PC-3 (cell line): ENCODE measurements at regions not wholly inside any gene's neighbourhood (a gene's known extent, or its start where the extent isn't known, plus 50 kb on each side); places are given as distances from the start of the nearest gene placed in this dataset.
A peak's percentile ranks its signal among the peaks of the same experiment; 100 is the strongest.

ENCODE experiments used
- ATAC-seq: fragments of 200-7000 bp; cut with Tn5 transposase; 2 replicates; pipeline ENCODE4 v1.9.1; 2020; ENCODE audit warnings: mild to moderate bottlenecking, moderate library complexity
- BruUV-seq: library from RNA; stranded (reverse); fragments of 400-500 nt; replicated peaks from 2 replicates; lab custom pipeline; 2021; lab: Mats Ljungman, UMichigan
- CTCF ChIA-PET: fragments of 300-600 bp; sonication (Branson Sonifier 250); formaldehyde crosslinking; loops from one replicate; lab custom pipeline; 2022; ENCODE audit warnings: antibody characterized with exemption; lab: Charles Lee
- POLR2A ChIA-PET: fragments of 300-600 bp; sonication (Branson Sonifier 250); formaldehyde crosslinking; loops from one replicate; lab custom pipeline; 2022; ENCODE audit warnings: antibody characterized with exemption; ENCODE audit not compliant: unreplicated experiment; lab: Charles Lee
- DNase-seq: peaks from one replicate; pipeline ENCODE4 v3.0.0-alpha.2; 2015
- H2AFZ ChIP-seq: fragments of 300-600 bp; sonication (generic); 2 replicates; pipeline ENCODE4 v1.6.0; 2016; ENCODE audit warnings: antibody characterized with exemption, low read length
- H3F3A ChIP-seq: fragments of 300-600 bp; sonication (generic); one replicate; pipeline ENCODE4 v1.6.0; 2017; ENCODE audit warnings: antibody characterized with exemption, low read length, control low read depth, mild to moderate bottlenecking; ENCODE audit not compliant: unreplicated experiment
- H3K27ac ChIP-seq: fragments of 300-600 bp; sonication (generic); 2 replicates; pipeline ENCODE4 v1.5.1; 2016; ENCODE audit warnings: mild to moderate bottlenecking, low read length
- H3K27me3 ChIP-seq: fragments of 300-600 bp; sonication (generic); 2 replicates; pipeline ENCODE4 v1.6.1; 2016; ENCODE audit warnings: low read length, mixed read lengths
- H3K36me3 ChIP-seq: fragments of 300-600 bp; sonication (generic); 2 replicates; pipeline ENCODE4 v1.6.1; 2016; ENCODE audit warnings: low read depth, mixed run types, low read length, mixed read lengths
- H3K4me1 ChIP-seq: fragments of 300-600 bp; sonication (generic); 2 replicates; pipeline ENCODE4 v1.5.1; 2016; ENCODE audit warnings: low read length; ENCODE audit not compliant: insufficient read depth
- H3K4me2 ChIP-seq: fragments of 300-600 bp; sonication (generic); 2 replicates; pipeline ENCODE4 v1.6.0; 2016; ENCODE audit warnings: low read length
- H3K4me3 ChIP-seq: fragments of 300-600 bp; sonication (generic); 2 replicates; pipeline ENCODE4 v1.5.1; 2016; ENCODE audit warnings: mild to moderate bottlenecking, low read length, mixed read lengths
- H3K79me2 ChIP-seq: fragments of 300-600 bp; sonication (generic); 2 replicates; pipeline ENCODE4 v1.6.1; 2017; ENCODE audit warnings: low read length, mixed read lengths
- H3K9ac ChIP-seq: fragments of 300-600 bp; sonication (generic); 2 replicates; pipeline ENCODE4 v1.6.0; 2016; ENCODE audit warnings: mild to moderate bottlenecking, low read length
- H3K9me2 ChIP-seq: fragments of 300-600 bp; sonication (generic); replicated peaks from 2 replicates; pipeline ENCODE4 v1.6.1; 2016; ENCODE audit warnings: mixed run types, low read length, mixed read lengths
- H3K9me3 ChIP-seq: fragments of 300-600 bp; sonication (generic); 2 replicates; pipeline ENCODE4 v1.6.1; 2016; ENCODE audit warnings: low read length, mixed read lengths
- H4K20me1 ChIP-seq: fragments of 300-600 bp; sonication (generic); 2 replicates; pipeline ENCODE4 v1.6.1; 2016; ENCODE audit warnings: low read length, mixed read lengths
- CTCF ChIP-seq: fragments of 300-600 bp; sonication (generic); conservative IDR thresholded peaks from 2 replicates; pipeline ENCODE4 v1.5.1; 2017; ENCODE audit warnings: antibody characterized with exemption, low read depth, mild to moderate bottlenecking, low read length
- EZH2 ChIP-seq: fragments of 300-600 bp; sonication (generic); IDR thresholded peaks from one replicate; pipeline ENCODE4 v1.6.1; 2017; ENCODE audit warnings: antibody characterized with exemption, mild to moderate bottlenecking, low read length; ENCODE audit not compliant: unreplicated experiment
- EZH2phosphoT487 ChIP-seq: fragments of 300-600 bp; sonication (generic); IDR thresholded peaks from 2 replicates; pipeline ENCODE4 v1.6.1; 2018; ENCODE audit warnings: mild to moderate bottlenecking, antibody characterized with exemption, low read length, borderline replicate concordance
- intact Hi-C: fragments of 100-400 bp; cut with micrococcal nuclease; formaldehyde crosslinking; loops from 2 replicates; pipeline ENCODE4 v1.9.0; 2023

DNA sequence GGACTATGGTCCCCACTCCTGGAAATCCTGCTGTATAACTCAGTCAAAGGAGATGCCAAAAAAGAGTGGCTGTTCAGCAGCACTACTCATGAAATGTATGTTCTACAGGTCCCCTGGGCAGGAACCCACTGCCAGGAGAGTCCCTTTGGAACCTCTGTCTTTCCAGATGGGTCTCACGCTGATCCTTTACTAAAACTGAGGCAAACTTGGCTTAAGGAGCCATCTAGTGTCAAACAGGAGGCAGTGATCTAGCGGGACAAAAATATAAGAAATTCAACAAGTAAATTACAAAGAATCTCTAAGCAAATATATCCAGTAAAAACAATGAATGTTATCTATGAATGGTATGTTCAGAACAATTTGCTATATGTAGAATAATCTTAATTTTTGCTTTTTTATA is 80.5 kb upstream of the PRMT6 start:
- no peak overlapping the region for H3K27ac ChIP-seq
- no peak overlapping the region for H3K4me3 ChIP-seq
- H3K4me2 ChIP-seq: no peak overlapping the region
- H3K9me2 ChIP-seq: no peaks in the 10 kb centered on the region; the same call in 1 of the 2 replicates
- no peaks in the 10 kb centered on the region for H3K9me3 ChIP-seq
- ChIA-PET POLR2A (no interaction called here), CTCF (no interaction called here)
- H3K27me3 ChIP-seq: no peaks in the 10 kb centered on the region
- H3K4me1 ChIP-seq: peaks cover 10% of the 10 kb centered on the region
- H4K20me1 ChIP-seq: no peaks in the 10 kb centered on the region
- no peaks in the 10 kb centered on the region for H3K79me2 ChIP-seq
- H3F3A ChIP-seq: no peaks in the 10 kb centered on the region
- intact Hi-C loops: no loop called here
- no peak overlapping the region for H2AFZ ChIP-seq
- H3K36me3 ChIP-seq: no peaks in the 10 kb centered on the region
- ATAC-seq (no peak), DNase-seq (peak; percentile 39)
- TF ChIP-seq CTCF: peak; percentile 59
- no peak for TF ChIP-seq EZH2phosphoT487
- no peak for TF ChIP-seq EZH2
- no peak overlapping the region for H3K9ac ChIP-seq
- no TSS peak for BruUV-seq

GRCh38 chr1:106978477-106979322 is 77.8 kb upstream of the PRMT6 start:
- peaks cover 10% of the 10 kb centered on the region for H3K4me1 ChIP-seq
- ChIA-PET CTCF (interaction anchor here (0.7 kb wide), 1 partner anchor 11 kb away, joined by 3 read pairs; no protein-coding TSS in a partner anchor), POLR2A (interaction anchor here (0.7 kb wide), 1 partner anchor 28 kb away, joined by 4 read pairs; no protein-coding TSS in a partner anchor)
- H3K27ac ChIP-seq: peak overlapping the region; percentile 9; the same call in 1 of the 2 replicates
- H3K79me2 ChIP-seq: no peaks in the 10 kb centered on the region
- peak overlapping the region; percentile 42; the same call in 1 of the 2 replicates for H3K4me2 ChIP-seq
- H3K4me3 ChIP-seq: no peak overlapping the region
- intact Hi-C loops: no loop called here
- ATAC-seq (peak; percentile 71), DNase-seq (peak; percentile 79)
- no peaks in the 10 kb centered on the region for H4K20me1 ChIP-seq
- no peak overlapping the region for H3K9ac ChIP-seq
- H2AFZ ChIP-seq: peak overlapping the region; percentile 10; the same call in 1 of the 2 replicates
- TF ChIP-seq CTCF (no peak), EZH2 (no peak), EZH2phosphoT487 (no peak)
- no peaks in the 10 kb centered on the region for H3K9me3 ChIP-seq
- H3K9me2 ChIP-seq: no peaks in the 10 kb centered on the region
- H3F3A ChIP-seq: no peaks in the 10 kb centered on the region
- H3K36me3 ChIP-seq: no peaks in the 10 kb centered on the region
- no TSS peak for BruUV-seq
- no peaks in the 10 kb centered on the region for H3K27me3 ChIP-seq

DNA sequence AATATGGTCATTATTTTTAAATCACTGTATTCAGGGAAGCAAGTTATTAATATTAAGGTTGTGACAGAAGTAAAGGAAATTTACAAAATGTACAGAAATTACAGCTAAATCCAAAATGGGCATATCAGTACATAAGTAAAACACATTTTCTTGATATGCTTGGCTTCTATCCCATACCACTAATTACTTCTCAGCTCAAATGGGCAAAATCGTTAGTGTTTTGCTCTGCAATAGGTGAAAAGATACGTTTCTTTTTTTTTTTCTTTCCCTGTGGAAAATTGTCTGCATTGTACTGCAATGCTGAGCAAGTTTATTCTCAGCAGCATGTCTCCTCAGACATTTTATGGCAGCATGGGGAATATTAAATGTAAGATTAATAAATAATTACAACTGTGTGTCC is 77.1 kb upstream of the PRMT6 start:
- POLR2A ChIA-PET: no interaction called here
- intact Hi-C loops: no loop called here
- DNase-seq: no peak
- H3K27me3 ChIP-seq: no peaks in the 10 kb centered on the region
- BruUV-seq: no TSS peak
- H3K9ac ChIP-seq: no peak overlapping the region
- CTCF ChIA-PET: interaction anchor here (0.7 kb wide), 1 partner anchor 10 kb away, joined by 3 read pairs; no protein-coding TSS in a partner anchor
- TF ChIP-seq EZH2phosphoT487: no peak
- TF ChIP-seq EZH2: no peak
- TF ChIP-seq CTCF: no peak
- no peak overlapping the region for H3K27ac ChIP-seq
- H3F3A ChIP-seq: no peaks in the 10 kb centered on the region
- H3K36me3 ChIP-seq: no peaks in the 10 kb centered on the region
- H3K9me3 ChIP-seq: no peaks in the 10 kb centered on the region
- H3K4me2 ChIP-seq: no peak overlapping the region
- H3K9me2 ChIP-seq: no peaks in the 10 kb centered on the region
- H4K20me1 ChIP-seq: no peaks in the 10 kb centered on the region
- no peak overlapping the region for H2AFZ ChIP-seq
- no peaks in the 10 kb centered on the region for H3K79me2 ChIP-seq
- no peak for ATAC-seq
- peaks cover 10% of the 10 kb centered on the region for H3K4me1 ChIP-seq
- H3K4me3 ChIP-seq: no peak overlapping the region
